HG02759 (cell line): ENCODE measurements at regions not wholly inside any gene's neighbourhood (a gene's known extent, or its start where the extent isn't known, plus 50 kb on each side); places are given as distances from the start of the nearest gene placed in this dataset.
"Not testable (repeated sequence)": the region's sequence is repeated elsewhere in the genome, so short reads cannot be mapped to it uniquely, and the experiment has no call there.

Source experiments
- ATAC-seq: cut with Tn5 transposase; IDR thresholded peaks from one replicate; pipeline ENCODE4 v1.9.1; 2021; ENCODE audit warnings: mild to moderate bottlenecking, moderate library complexity; ENCODE audit not compliant: unreplicated experiment

DNA sequence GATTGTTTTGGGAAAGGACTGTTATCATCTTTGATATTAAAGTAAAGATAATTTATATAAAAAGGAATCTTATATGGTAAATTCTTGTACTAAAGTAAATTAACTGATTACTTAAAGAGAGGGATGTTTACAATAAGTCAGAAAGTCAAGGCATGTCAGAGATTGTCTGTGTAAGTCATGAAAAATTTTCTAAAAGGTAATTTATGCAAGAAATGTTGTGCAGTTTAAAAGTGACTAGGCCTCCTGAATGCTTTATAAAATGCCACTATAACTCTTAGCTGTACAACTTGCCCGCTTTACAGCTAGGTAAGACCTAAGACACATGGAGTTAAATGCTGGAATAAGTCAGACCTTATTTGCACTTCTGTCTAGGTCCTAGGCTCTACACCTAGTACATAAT, 692.9 kb downstream of the GBE1 start:
- no peak for ATAC-seq

DNA sequence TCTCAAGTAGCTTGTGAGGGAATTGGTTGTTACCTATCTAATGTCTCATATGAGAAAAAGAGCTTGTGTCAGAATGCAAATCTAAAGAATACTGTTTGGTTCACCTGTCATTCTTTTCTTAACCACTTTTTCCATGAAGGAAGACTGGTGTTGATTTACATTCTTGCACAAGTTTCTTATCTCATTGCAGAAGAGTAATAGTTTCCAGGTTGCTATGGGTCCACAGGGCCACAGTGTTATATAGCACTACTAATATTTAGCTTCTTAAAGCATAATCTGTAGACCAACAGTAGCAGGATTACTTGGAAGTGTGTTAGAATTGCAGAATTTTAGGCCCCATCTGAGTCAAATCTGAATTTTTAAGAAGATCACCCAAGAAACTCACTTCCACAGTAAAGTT, 697.5 kb downstream of the GBE1 start:
- no peak for ATAC-seq

DNA sequence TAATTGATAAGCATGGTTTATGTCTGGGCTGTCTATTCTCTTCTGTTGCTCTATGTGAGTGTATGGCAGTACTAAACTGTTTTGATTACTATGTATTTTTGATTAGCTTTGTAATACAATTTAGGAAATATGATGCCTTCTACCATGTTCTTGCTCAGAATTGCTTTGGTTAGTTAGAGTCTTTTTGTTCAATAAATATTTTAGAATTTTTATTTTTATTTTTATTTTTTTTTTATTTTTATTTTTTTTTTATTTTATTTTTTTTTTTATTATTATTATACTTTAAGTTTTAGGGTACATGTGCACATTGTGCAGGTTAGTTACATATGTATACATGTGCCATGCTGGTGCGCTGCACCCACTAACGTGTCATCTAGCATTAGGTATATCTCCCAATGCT, 710.3 kb downstream of the GBE1 start:
- ATAC-seq = not testable (repeated sequence)

DNA sequence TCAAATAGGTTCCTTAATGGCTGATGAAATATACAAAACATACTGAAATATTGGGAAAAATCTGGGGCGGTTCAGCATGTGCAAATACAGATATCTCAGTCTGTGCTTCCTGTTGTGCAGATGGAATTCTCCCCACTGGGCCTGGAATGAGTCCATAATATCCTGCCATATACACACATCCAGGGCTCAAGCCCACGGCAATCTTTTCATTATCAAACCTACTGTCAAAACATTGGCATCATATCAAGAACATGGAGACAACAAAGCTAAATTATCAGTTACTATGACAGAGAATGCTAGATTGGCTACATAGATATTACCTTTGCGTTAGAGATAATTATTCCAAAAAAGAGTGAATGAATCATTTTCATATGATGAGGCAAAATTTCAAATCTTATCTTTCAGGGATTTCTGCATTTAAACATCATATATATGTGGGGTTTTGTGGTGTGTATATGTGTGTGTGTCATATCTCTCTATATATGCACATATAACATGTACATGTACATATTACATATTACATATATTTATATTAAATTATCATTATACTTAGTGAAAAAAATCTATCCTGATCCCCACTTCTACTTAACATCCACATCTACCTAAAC, 713.3 kb downstream of the GBE1 start:
- no peak for ATAC-seq

DNA sequence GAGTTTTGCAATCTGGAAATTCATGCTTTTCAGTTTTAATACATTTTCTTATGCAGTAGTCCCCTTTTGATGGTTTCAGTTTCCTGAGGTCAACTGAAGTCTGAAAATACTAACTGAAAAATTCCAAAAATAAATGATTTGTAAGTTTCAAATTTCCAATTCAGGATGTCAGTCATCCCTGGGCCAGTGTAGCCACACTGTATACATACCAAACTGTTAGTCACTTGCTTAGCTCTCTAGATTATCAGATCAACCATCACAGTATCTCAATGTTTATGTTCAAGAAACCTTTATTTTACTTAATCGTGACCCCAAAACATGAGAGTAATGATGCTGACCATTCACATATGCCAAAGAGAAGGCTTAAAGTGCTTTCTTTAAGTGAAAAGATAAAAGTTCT, 715.5 kb downstream of the GBE1 start:
- no peak for ATAC-seq

DNA sequence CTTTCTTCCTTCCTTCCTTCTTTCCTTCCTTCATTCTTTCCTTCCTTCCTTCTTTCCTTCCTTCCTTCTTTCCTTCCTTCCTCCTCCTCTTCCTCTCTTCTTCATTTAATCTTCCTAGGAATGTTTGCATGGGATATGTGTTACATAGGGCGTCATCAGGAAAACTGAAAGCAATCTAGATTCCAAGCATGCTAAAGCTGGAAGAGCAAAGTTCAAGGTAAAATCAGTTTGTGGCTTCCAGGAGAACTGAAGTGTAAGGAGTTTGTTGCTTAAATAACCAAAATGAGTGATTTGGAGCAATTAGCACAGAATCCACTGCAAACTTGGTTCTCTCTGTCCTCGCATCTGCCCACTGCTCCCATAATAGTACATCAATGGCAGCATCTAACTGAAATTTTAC, 716.2 kb downstream of the GBE1 start:
- no peak for ATAC-seq

DNA sequence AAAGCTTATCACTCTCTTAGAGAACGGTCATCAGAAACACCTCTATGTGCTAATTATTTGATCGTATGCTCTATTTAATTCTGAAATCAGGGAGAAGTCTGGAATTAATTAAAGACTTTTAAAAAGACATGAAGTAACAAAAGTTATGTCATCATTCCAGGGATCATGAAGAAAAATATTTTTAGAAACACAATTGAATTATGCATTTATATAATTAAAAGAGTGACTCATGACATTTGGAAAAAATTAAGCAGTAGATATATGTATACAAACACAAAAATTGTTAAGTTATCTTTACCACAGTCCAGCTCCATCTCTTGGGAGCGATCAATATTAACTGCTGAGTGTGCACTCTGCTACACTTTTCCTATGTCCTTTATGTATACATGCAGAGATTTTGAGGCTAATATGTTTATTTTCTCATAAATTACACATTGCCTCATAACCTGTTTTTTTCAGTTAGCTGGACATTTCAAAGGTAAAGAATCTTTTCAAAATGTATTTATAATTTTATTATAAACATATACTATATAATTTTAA, 717.7 kb downstream of the GBE1 start:
- no peak for ATAC-seq

DNA sequence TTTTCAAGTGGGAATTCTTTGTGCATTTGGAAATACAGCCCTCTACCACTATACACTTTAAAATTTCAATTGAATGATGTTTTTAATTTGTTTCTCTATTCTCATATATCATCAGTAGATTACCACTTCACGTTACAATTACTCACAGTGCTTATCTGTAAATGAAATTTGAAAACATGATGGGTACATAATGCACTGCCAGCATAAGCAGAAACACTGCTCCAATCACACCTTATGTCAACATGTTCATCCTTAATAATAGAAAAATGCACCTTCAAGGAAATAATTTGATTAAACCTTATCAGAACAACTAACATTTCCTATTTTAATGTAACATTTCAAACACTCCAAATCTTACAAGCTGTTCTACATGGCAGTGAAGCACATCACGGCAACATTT, 718.4 kb downstream of the GBE1 start:
- ATAC-seq = no peak

DNA sequence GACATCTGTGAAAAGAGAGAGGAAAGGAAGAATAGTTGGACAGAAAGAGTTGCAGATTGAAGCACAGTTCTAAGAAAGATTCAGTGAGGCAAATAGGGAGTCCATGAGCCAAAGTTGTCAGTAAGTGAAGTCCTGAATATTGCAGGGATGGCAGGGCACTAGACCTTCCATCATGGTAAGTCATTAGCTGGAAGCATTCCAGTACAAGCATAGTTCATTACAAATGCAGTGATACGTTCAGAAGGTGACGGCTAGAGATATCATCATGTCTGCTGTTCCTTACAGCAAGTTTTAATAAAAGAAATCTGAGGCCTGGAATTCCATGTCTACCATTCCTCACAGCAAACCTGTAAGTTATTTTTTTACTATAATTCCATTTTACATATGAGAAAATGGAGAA, 720.1 kb downstream of the GBE1 start:
- ATAC-seq = no peak

DNA sequence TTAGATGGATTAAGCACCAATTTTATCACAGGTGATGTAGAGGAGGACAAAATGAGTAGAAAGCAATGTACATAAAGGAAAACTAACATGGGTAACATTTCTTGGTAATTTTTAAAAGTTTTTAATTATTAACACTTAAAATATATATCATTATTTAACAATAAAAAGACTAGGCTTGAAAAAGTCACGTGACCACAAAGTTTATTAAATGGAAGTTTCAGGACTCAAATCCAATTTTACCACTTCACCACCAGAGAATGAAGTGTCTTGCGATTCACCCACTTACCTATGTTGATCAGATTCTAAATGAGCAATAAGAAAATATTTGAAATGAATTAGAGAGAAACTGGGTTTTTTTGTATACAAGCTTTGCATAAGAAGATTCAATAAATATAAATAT, 721.3 kb downstream of the GBE1 start:
- ATAC-seq = no peak

DNA sequence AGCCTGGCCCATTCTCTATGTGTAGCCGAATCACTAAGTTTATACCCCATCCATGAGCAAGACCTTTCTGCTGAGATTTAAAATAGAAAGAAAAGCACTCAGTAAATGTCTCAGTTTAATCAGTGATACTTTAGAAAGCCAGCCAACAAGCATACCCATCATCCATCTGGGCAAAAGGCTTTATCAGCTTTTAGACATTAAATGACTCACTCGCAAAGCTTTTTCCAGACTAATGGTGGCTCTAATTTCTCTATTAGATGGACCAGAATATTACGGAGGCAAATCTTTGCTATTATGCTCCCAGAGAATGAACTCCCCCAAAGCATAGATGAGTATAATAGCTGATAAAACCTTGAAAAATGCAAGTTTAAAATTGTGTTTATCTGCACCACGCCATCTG, 727.8 kb downstream of the GBE1 start:
- no peak for ATAC-seq

DNA sequence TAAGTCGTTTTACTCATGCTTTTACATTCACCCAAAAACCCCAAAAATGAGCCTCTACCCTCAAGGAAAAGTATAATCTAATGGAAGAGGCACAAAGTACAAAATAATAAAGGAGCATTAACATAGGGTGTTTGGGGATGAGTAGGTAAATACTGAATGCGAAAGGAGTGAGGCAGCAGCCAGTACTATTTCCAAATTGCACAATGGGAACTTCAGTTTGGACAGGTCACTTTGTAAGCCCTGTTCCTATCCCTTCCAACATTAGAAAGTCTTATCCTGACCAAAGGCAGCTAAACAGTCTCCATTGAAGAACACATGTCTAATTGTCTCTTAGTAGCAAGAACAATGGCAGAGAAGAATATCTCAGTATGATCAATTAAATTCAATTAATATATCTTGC, 728.3 kb downstream of the GBE1 start:
- ATAC-seq = no peak

DNA sequence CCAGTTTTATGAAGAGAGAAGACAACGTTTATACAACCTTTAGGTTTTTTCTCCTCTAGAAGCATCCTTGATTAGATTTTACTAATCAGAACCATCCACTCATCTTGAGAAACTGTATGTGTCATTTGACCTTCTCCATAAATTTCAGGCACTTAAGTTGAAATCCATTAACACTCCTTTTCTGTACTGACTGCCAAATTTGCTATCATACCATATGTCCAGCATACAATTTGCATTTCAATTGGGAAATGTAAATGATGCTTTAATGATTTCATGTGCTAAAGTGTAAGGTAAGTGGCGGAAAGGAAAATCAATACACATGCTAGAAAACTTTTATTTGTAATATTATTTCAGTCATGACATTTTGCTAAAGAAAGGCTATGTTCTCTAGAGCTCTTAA, 731.6 kb downstream of the GBE1 start:
- no peak for ATAC-seq

DNA sequence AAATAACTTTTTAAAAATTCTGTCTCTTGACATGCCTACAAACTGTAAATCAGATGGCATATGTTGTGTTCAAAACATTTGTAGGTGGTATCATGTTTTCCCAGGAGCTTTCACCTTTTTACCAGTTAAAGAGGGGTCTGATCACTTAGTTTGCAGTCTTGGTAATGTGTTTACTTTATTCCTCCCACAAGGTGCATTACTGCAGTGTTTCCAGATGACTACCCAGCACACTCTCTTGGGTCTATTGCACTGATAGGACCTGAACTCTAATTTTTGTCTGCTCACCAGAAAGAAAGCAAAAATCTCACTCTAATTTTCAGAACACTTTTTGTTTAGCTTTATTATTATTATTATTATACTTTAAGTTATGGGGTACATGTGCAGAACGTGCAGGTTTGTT, 734.1 kb downstream of the GBE1 start:
- no peak for ATAC-seq

DNA sequence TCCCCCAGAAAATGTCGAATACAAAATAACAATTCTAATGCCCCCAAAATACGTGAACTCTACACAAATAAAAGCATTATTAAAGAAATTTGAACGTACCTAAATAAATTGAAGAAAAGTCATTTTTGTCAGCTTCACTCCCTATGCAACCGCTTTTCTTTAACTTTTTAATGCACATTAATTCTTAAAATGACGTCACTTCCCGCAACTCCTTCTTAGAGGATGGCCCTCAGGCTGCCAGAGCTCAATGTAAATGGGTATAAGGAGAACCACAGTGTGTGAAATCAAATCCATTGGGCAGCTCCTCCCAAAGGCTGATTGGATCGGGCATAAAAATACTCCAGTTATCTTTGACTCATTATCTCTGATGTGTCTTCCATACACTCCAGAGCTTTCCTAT, 736.9 kb downstream of the GBE1 start:
- ATAC-seq = no peak

DNA sequence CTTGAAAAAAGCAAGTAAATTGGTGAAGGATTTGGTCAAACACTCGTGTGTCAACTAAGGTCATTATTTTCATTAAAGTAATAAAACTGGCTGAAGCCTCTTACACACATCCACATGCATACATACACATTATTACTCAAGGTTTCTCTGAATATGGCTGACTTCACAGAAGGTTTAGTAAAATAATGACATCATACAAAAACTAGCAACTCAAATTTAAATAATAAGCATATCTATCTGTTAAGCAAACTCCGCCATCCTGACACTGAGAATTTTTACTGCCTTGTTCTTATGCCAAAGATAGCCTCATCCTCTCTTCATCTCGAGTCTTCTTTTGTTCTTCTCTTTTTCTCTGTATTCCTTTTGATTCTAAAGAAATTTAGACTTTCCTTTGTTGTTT, 739.1 kb downstream of the GBE1 start:
- no peak for ATAC-seq

DNA sequence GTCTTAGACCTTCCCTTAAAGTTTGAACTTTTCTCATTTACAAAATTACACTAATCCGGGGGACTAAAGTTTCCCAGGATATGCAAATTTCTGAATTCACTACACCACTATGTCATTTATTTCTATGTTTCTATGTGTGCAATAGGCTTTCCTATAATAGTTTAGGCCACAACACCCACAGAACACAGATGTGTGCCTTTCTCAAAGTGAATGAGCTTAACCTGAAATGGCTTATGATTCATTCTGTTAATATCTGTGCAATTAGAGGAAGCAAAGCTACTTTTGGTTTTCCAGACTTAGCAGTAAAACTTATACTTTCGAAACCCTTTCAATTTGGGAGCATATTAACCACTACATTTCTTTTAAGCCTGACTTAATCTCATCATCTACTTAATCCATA, 748.1 kb downstream of the GBE1 start:
- peak; percentile 74 for ATAC-seq

DNA sequence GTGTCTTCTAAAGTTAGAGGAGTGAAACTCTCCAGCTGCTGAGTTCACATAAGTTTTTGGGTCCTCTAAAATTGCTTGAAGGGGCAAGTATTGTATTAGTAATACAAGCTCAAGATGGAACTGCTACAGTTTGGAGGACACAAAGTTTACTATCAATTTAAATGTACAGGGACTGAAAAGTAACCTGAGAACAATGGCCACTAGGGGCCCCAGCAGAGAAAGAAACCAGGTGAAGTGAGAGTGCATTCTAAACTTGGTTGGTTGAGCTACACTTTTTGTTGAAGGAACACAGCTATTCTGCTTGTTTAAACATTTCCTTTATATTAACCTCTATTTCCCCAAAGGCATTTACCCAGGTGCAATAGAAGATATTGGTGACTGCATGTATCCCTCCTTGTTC, 755.5 kb downstream of the GBE1 start:
- ATAC-seq = no peak

DNA sequence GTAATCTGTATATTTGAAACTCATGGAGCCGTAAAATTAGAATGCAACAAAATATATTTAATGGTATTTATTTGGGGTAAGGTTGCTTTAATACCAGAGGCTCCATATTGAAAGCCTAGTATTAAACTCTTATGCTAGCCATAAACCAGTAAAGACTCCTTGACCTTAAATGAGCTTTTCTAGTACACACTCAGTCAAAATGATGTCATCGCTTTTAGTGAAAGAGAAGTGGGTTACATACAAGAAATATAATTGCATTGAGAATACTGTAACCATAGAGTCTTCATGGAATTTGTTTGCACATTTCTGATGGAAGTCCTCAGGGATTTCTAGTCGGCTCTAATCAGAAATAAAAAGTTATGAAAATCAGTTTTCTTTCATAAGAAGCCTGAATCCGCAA, 757.6 kb downstream of the GBE1 start:
- ATAC-seq = no peak

DNA sequence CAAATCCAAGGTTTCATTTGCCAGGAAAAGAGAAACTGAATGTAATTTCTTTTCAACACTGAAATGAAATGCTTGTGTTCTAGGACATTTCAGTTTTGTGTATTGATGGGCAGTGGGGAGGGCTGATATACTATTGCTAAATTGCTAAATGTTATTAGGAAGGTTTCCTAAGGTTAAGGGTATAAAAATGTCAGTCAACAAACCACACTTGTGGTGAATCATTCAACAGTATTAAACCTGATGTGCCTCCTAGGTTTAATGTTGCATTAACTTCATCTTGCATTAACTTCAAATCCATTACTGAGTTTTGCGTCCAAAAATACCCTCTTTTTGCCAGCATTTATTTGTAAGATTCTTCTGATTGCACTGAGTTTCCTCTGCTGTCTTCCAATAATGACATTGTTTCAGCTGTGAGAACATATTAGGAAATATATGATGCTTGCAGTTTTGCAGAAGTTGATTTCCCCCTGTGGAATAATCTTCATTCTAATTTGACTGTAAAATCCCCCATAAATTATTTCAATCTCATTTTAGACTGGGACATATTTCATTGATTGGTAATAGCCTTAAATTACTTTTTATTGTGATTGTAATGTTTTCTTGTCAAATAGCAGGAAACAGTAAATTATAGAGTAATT, 758.3 kb downstream of the GBE1 start:
- no peak for ATAC-seq

DNA sequence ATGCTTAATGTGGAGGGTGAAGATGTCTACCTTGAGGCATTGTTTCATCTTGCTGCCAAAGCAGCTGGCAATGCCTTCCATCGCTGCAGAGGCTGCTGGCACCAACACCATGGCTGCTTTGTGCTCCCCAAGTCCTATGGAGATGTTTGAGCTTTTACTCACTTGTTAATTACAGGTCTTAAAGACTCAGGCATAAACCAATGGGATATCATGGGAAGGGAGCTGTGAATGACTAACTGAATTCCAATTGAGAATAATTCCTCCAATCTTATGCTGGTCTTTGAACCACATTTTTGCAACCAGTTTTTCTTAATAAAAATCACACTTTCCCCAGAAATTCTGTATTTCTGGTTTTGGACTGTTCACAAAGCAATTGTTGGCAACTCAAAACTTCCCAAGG, 762.0 kb downstream of the GBE1 start:
- no peak for ATAC-seq

DNA sequence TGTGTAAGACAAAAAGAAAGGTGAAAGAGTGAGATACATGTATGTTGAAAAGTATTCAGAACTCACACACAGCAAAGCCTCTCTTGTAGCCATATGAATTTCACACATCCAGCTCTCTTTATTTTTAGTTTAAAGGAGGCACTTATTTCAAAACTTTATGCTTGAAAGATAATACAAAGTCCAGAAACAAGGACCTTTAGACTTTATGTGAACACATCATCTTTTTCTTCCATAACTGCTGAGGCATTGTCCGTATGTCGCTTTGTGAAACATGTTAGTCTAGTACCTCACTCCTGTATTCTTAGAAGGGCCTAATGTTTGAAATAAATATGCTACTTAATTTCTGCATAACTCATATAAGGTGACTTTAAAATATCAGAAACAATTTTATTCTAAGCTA, 763.4 kb downstream of the GBE1 start:
- ATAC-seq = no peak

DNA sequence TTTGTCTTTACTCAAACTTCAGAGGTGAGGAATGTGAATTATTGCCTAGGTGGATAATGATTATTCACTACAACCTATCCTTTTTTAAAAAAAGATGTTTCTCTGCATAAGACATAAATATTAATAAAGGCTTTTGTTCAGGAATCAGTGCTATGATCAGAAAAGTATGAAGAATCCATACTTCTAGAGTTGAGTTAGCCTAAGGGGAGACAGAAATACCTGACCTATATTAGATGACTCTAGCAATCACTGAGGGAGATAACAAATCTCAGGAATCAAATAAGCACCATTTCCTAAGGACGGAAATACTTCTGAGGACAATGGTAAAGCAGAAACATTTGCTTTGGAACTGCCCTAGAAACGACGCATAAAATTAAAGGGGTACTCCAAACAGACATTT, 763.8 kb downstream of the GBE1 start:
- no peak for ATAC-seq
